ENCODE measurements at regions not wholly inside any gene's neighbourhood (a gene's known extent, or its start where the extent isn't known, plus 50 kb on each side); places are given as distances from the start of the nearest gene placed in this dataset.
"Not testable (repeated sequence)": the region's sequence is repeated elsewhere in the genome, so short reads cannot be mapped to it uniquely, and the experiment has no call there.

- Histone ChIP-seq H3K4me3 (ENCODE audit: low read depth in 1 of 3, low read length in 3 of 3) (no peak overlapping the region), H3K9me3 (ENCODE audit: control insufficient read depth in 4 of 4, low read length in 3 of 4) (no peaks in the 10 kb centered on the region), H3K27ac (ENCODE audit: low read depth in 1 of 2, low read length in 2 of 2) (no peak overlapping the region), H3K36me3 (ENCODE audit: control insufficient read depth in 4 of 4, insufficient read depth in 3 of 4, low read depth in 1 of 4, low read length in 3 of 4) (no peaks in the 10 kb centered on the region), H3K9ac (ENCODE audit: low read depth in 1 of 2, low read length in 2 of 2) (no peak overlapping the region), H3K27me3 (ENCODE audit: control insufficient read depth in 4 of 4, insufficient read depth in 4 of 4, low read length in 3 of 4) (no peaks in the 10 kb centered on the region), H3K4me1 (ENCODE audit: control insufficient read depth in 4 of 4, insufficient read depth in 4 of 4, low read length in 3 of 4) (peaks cover 0 to 8% (median 3%) of the 10 kb centered on the region in 4 donors)
- TF ChIP-seq, protein P1, sequence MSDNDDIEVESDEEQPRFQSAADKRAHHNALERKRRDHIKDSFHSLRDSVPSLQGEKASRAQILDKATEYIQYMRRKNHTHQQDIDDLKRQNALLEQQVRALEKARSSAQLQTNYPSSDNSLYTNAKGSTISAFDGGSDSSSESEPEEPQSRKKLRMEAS (IDR thresholded peaks at IDR 0.05) = no peak
- TF ChIP-seq GABPA (IDR thresholded peaks at IDR 0.05 in 1 of 2, conservative IDR thresholded peaks at IDR 0.05 in 1 of 2) (no peak), TAF1 (conservative IDR thresholded peaks at IDR 0.05) (no peak), HNF4G (IDR thresholded peaks at IDR 0.05) (no peak)
- TF ChIP-seq, protein P2, sequence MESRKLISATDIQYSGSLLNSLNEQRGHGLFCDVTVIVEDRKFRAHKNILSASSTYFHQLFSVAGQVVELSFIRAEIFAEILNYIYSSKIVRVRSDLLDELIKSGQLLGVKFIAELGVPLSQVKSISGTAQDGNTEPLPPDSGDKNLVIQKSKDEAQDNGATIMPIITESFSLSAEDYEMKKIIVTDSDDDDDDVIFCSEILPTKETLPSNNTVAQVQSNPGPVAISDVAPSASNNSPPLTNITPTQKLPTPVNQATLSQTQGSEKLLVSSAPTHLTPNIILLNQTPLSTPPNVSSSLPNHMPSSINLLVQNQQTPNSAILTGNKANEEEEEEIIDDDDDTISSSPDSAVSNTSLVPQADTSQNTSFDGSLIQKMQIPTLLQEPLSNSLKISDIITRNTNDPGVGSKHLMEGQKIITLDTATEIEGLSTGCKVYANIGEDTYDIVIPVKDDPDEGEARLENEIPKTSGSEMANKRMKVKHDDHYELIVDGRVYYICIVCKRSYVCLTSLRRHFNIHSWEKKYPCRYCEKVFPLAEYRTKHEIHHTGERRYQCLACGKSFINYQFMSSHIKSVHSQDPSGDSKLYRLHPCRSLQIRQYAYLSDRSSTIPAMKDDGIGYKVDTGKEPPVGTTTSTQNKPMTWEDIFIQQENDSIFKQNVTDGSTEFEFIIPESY (IDR thresholded peaks at IDR 0.05) = no peak
- TF ChIP-seq, protein P3, sequence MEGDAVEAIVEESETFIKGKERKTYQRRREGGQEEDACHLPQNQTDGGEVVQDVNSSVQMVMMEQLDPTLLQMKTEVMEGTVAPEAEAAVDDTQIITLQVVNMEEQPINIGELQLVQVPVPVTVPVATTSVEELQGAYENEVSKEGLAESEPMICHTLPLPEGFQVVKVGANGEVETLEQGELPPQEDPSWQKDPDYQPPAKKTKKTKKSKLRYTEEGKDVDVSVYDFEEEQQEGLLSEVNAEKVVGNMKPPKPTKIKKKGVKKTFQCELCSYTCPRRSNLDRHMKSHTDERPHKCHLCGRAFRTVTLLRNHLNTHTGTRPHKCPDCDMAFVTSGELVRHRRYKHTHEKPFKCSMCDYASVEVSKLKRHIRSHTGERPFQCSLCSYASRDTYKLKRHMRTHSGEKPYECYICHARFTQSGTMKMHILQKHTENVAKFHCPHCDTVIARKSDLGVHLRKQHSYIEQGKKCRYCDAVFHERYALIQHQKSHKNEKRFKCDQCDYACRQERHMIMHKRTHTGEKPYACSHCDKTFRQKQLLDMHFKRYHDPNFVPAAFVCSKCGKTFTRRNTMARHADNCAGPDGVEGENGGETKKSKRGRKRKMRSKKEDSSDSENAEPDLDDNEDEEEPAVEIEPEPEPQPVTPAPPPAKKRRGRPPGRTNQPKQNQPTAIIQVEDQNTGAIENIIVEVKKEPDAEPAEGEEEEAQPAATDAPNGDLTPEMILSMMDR (IDR thresholded peaks at IDR 0.05; ENCODE audit: low read depth, low read length, missing input control) = no peak
- DNase-seq (ENCODE audit: low spot score) = no peak
These were observed 51.0 kb downstream of the FHIP2A start for GRCh38 chr10:114872519-114873087.

DNA sequence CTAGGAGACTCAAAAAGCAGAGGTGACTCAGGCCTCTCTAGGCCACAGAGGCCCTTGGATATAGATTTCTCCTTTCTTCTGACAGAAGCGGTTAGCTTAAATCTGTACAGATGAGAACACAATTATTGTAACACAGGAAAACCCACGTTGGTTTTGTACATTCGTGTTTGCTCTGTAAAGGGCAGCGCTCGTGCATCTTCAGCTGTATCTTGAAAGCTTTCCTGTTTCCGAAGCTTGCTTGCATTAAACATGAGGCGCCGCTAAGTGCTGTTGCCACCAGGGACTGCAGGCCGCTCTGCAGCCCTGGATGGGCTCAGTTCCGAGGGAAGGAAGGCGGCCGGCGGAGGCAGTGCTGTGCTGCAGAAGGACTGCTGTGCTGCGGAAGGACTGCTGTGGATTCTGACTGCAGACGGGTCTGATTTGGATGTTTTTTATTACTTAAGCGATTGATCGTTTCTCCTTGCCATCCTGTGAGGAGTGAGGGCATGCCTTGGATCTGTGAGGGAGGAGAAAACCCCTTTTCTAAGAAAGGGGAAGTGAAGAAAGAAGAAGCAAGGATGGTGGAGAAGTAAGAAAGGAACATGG, 53.3 kb downstream of the FHIP2A start:
- no peak for TF ChIP-seq HNF4A (conservative IDR thresholded peaks at IDR 0.05)
- TF ChIP-seq FOXA2 (IDR thresholded peaks at IDR 0.05) = no peak
- TF ChIP-seq, protein P2 (IDR thresholded peaks at IDR 0.05) = no peak
- TF ChIP-seq RAD21 (IDR thresholded peaks at IDR 0.05) = peak; percentile 43 to 53
- H3K27ac ChIP-seq (ENCODE audit: low read depth in 1 of 2, low read length in 2 of 2) = no peak overlapping the region
- no peak overlapping the region for H3K9ac ChIP-seq (ENCODE audit: low read depth in 1 of 2, low read length in 2 of 2)
- no peaks in the 10 kb centered on the region for H3K9me3 ChIP-seq (ENCODE audit: control insufficient read depth in 4 of 4, low read length in 3 of 4)
- no peaks in the 10 kb centered on the region for H3K36me3 ChIP-seq (ENCODE audit: control insufficient read depth in 4 of 4, insufficient read depth in 3 of 4, low read depth in 1 of 4, low read length in 3 of 4)
- 58% methylated on average over 17 of the region's 17 CpGs for WGBS
- no peaks in the 10 kb centered on the region for H3K27me3 ChIP-seq (ENCODE audit: control insufficient read depth in 4 of 4, insufficient read depth in 4 of 4, low read length in 3 of 4)
- peaks cover 0 to 13% (median 6%) of the 10 kb centered on the region in 4 donors for H3K4me1 ChIP-seq (ENCODE audit: control insufficient read depth in 4 of 4, insufficient read depth in 4 of 4, low read length in 3 of 4)
- DNase-seq (ENCODE audit: low spot score) = no peak
- no peak overlapping the region for H3K4me3 ChIP-seq (ENCODE audit: low read depth in 1 of 3, low read length in 3 of 3)

- not testable (repeated sequence) for DNase-seq (ENCODE audit: low spot score); H3K4me3 ChIP-seq (ENCODE audit: low read depth in 1 of 3, low read length in 3 of 3); H3K9me3 ChIP-seq (ENCODE audit: control insufficient read depth in 4 of 4, low read length in 3 of 4); H3K27ac ChIP-seq (ENCODE audit: low read depth in 1 of 2, low read length in 2 of 2); H3K27me3 ChIP-seq (ENCODE audit: control insufficient read depth in 4 of 4, insufficient read depth in 4 of 4, low read length in 3 of 4); H3K9ac ChIP-seq (ENCODE audit: low read depth in 1 of 2, low read length in 2 of 2); H3K36me3 ChIP-seq (ENCODE audit: control insufficient read depth in 4 of 4, insufficient read depth in 3 of 4, low read depth in 1 of 4, low read length in 3 of 4)
- peaks cover 0 to 13% (median 6%) of the 10 kb centered on the region in 4 donors for H3K4me1 ChIP-seq (ENCODE audit: control insufficient read depth in 4 of 4, insufficient read depth in 4 of 4, low read length in 3 of 4)
- 97% methylated on average over 4 of the region's 4 CpGs for WGBS
These were observed 54.1 kb downstream of the FHIP2A start for GRCh38 chr10:114875590-114876081.

Measured in liver (tissue), 8 donors.